ENCODE measurements at regions not wholly inside any gene's neighbourhood (a gene's known extent, or its start where the extent isn't known, plus 50 kb on each side); places are given as distances from the start of the nearest gene placed in this dataset.
A peak's percentile ranks its signal among the peaks of the same experiment; 100 is the strongest.

- H3K36me3 ChIP-seq: no peaks in the 10 kb centered on the region
- no peak overlapping the region for H3K4me3 ChIP-seq
- peaks cover 7% of the 10 kb centered on the region for H3K27me3 ChIP-seq (ENCODE audit: low read depth)
- H3K27ac ChIP-seq (replicated peaks): no peak overlapping the region
- no peak for TF ChIP-seq CTCF (IDR thresholded peaks at IDR 0.05; ENCODE audit: borderline replicate concordance)
- H3K4me1 ChIP-seq: peaks cover 46% of the 10 kb centered on the region
- DNase-seq: no peak
- intact Hi-C loops (cut with micrococcal nuclease): no loop called here
- H3K9me3 ChIP-seq (replicated peaks): no peaks in the 10 kb centered on the region
Observed at GRCh38 chr11:45085646-45086501, 60.6 kb upstream of the PRDM11 start.

GRCh38 chr11:45086526-45086925 is 59.9 kb upstream of the PRDM11 start:
- Histone ChIP-seq H3K4me1 (peaks cover 51% of the 10 kb centered on the region), H3K27me3 (ENCODE audit: low read depth) (peaks cover 7% of the 10 kb centered on the region), H3K36me3 (no peaks in the 10 kb centered on the region), H3K9me3 (replicated peaks) (no peaks in the 10 kb centered on the region), H3K27ac (replicated peaks) (peak overlapping the region; percentile 85), H3K4me3 (no peak overlapping the region)
- no peak for DNase-seq
- TF ChIP-seq CTCF (IDR thresholded peaks at IDR 0.05; ENCODE audit: borderline replicate concordance): no peak
- intact Hi-C loops (cut with micrococcal nuclease): no loop called here

- no peak for DNase-seq
- Histone ChIP-seq H3K4me1 (peaks cover 59% of the 10 kb centered on the region), H3K4me3 (no peak overlapping the region), H3K27me3 (ENCODE audit: low read depth) (peaks cover 5% of the 10 kb centered on the region), H3K9me3 (replicated peaks) (no peaks in the 10 kb centered on the region), H3K27ac (replicated peaks) (peak overlapping the region; percentile 85), H3K36me3 (no peaks in the 10 kb centered on the region)
- intact Hi-C loops (cut with micrococcal nuclease): no loop called here
- TF ChIP-seq CTCF (IDR thresholded peaks at IDR 0.05; ENCODE audit: borderline replicate concordance): no peak
Observed at GRCh38 chr11:45087086-45087899, 59.1 kb upstream of the PRDM11 start.

- Histone ChIP-seq H3K27ac (replicated peaks) (peak overlapping the region; percentile 85), H3K4me3 (no peak overlapping the region), H3K36me3 (no peaks in the 10 kb centered on the region), H3K27me3 (ENCODE audit: low read depth) (no peaks in the 10 kb centered on the region), H3K4me1 (peaks cover 64% of the 10 kb centered on the region), H3K9me3 (replicated peaks) (no peaks in the 10 kb centered on the region)
- DNase-seq: no peak
- TF ChIP-seq CTCF (IDR thresholded peaks at IDR 0.05; ENCODE audit: borderline replicate concordance): no peak
- intact Hi-C loops (cut with micrococcal nuclease): no loop called here
Observed at GRCh38 chr11:45087900-45088160, 58.6 kb upstream of the PRDM11 start.

GRCh38 chr11:45089251-45089650 is 57.2 kb upstream of the PRDM11 start:
- intact Hi-C loops (cut with micrococcal nuclease): no loop called here
- DNase-seq: peak; percentile 86
- no peaks in the 10 kb centered on the region for H3K9me3 ChIP-seq (replicated peaks)
- no peaks in the 10 kb centered on the region for H3K36me3 ChIP-seq
- TF ChIP-seq CTCF (IDR thresholded peaks at IDR 0.05; ENCODE audit: borderline replicate concordance): no peak
- peaks cover 65% of the 10 kb centered on the region for H3K4me1 ChIP-seq
- peak overlapping the region; percentile 85 for H3K27ac ChIP-seq (replicated peaks)
- no peaks in the 10 kb centered on the region for H3K27me3 ChIP-seq (ENCODE audit: low read depth)
- no peak overlapping the region for H3K4me3 ChIP-seq

Measured in left ventricle myocardium inferior (tissue), 1 donor.